Sigmoid colon (tissue), 6 donors: ENCODE measurements at regions not wholly inside any gene's neighbourhood (a gene's known extent, or its start where the extent isn't known, plus 50 kb on each side); places are given as distances from the start of the nearest gene placed in this dataset.

ENCODE experiments used
- DNase-seq: peaks from one replicate; pipeline ENCODE4 v3.0.0-alpha.2; 2019
- H3K27ac ChIP-seq, 4 donors: fragments of 200-600 bp; sonication (generic); one replicate each; pipeline ENCODE4 v1.5.1; 2016 to 2019; ENCODE audit warnings: mild to moderate bottlenecking in 1 of 4
- H3K27me3 ChIP-seq, 3 donors: fragments of 200-600 bp; sonication (generic); one replicate each; pipeline ENCODE4 v1.5.1; 2019; ENCODE audit warnings: mild to moderate bottlenecking in 1 of 3
- H3K36me3 ChIP-seq, 4 donors: fragments of 200-600 bp; sonication (generic); one replicate each; pipeline ENCODE4 v1.5.1; 2016 to 2019
- H3K4me1 ChIP-seq, 4 donors: fragments of 200-600 bp; sonication (generic); one replicate each; pipeline ENCODE4 v1.5.1; 2017 to 2019
- H3K4me3 ChIP-seq, 4 donors: fragments of 200-600 bp; sonication (generic); one replicate each; pipeline ENCODE4 v1.5.1; 2017 to 2019; ENCODE audit warnings: mild to moderate bottlenecking in 2 of 4, moderate library complexity in 1 of 4
- H3K9me3 ChIP-seq, 4 donors: fragments of 200-600 bp in 3 of 4; sonication (generic) in 3 of 4; one replicate each; pipeline versions ENCODE4 v1.5.1 to v1.6.1; 2013 to 2019
- CTCF ChIP-seq, 4 experiments: fragments of 450-650 bp in 3 of 4; fragments of 200-600 bp in 1 of 4; IDR thresholded peaks; one replicate each; pipeline ENCODE4 v1.5.1; 2016 to 2019; ENCODE audit warnings: antibody characterized with exemption in 4 of 4, mild to moderate bottlenecking in 3 of 4, moderate library complexity in 2 of 4
- EP300 ChIP-seq, 4 donors: sonication (generic); formaldehyde crosslinking; IDR thresholded peaks; one replicate each; pipeline ENCODE4 v1.6.1; 2017; ENCODE audit warnings: antibody characterized with exemption in 4 of 4
- POLR2A ChIP-seq, 2 donors: fragments of 450-650 bp; IDR thresholded peaks; one replicate each; pipeline ENCODE4 v1.6.1; 2016; ENCODE audit warnings: antibody characterized with exemption in 2 of 2, mild to moderate bottlenecking in 2 of 2, moderate library complexity in 2 of 2
- POLR2AphosphoS5 ChIP-seq, 4 donors: sonication (generic); formaldehyde crosslinking; IDR thresholded peaks; one replicate each; pipeline ENCODE4 v1.6.1; 2017; ENCODE audit warnings: antibody characterized with exemption in 4 of 4
- WGBS, 2 donors: extraction: QIAGEN DNeasy Blood & Tissue Kit; methylation state at CpG; one replicate each; pipeline ENCODE4 v1.1.7; 2013; 5-methylcytosine and 5-hydroxymethylcytosine counted together
- intact Hi-C: fragments of 100-400 bp; cut with DNase I; formaldehyde crosslinking; loops from one replicate; pipeline ENCODE4 v1.15.1; 2023
- donor health status: healthy with polysubstance abuse.
- donor health status: healthy.

- H3K27me3 ChIP-seq: no peaks in the 10 kb centered on the region
- H3K36me3 ChIP-seq: no peaks in the 10 kb centered on the region
- TF ChIP-seq POLR2A (IDR thresholded peaks at IDR 0.05) (no peak), POLR2AphosphoS5 (IDR thresholded peaks at IDR 0.05) (no peak), EP300 (IDR thresholded peaks at IDR 0.05) (no peak), CTCF (IDR thresholded peaks at IDR 0.05) (no peak)
- no peak overlapping the region for H3K27ac ChIP-seq
- no peaks in the 10 kb centered on the region for H3K4me1 ChIP-seq
- H3K4me3 ChIP-seq: no peak overlapping the region
- no peak for DNase-seq
- intact Hi-C loops: no loop called here
- no peaks in the 10 kb centered on the region for H3K9me3 ChIP-seq
Measured at GRCh38 chr4:33031328-33031727, 2311.2 kb downstream of the PCDH7 start.

- no peaks in the 10 kb centered on the region for H3K4me1 ChIP-seq
- no peak for DNase-seq
- no peaks in the 10 kb centered on the region for H3K36me3 ChIP-seq
- no peak overlapping the region for H3K4me3 ChIP-seq
- 68 to 70% methylated on average over 5 of the region's 5 CpGs for WGBS, 2 donors
- H3K27me3 ChIP-seq: no peaks in the 10 kb centered on the region
- no peak overlapping the region for H3K27ac ChIP-seq
- H3K9me3 ChIP-seq: no peaks in the 10 kb centered on the region
- TF ChIP-seq POLR2A (IDR thresholded peaks at IDR 0.05) (no peak), POLR2AphosphoS5 (IDR thresholded peaks at IDR 0.05) (no peak), EP300 (IDR thresholded peaks at IDR 0.05) (no peak), CTCF (IDR thresholded peaks at IDR 0.05) (no peak)
- intact Hi-C loops: no loop called here
Measured at GRCh38 chr4:33037464-33037863, 2317.3 kb downstream of the PCDH7 start.

- H3K36me3 ChIP-seq: no peaks in the 10 kb centered on the region
- no peak for TF ChIP-seq POLR2A (IDR thresholded peaks at IDR 0.05)
- TF ChIP-seq POLR2AphosphoS5 (IDR thresholded peaks at IDR 0.05): no peak
- no peak for TF ChIP-seq EP300 (IDR thresholded peaks at IDR 0.05)
- no peak for TF ChIP-seq CTCF (IDR thresholded peaks at IDR 0.05)
- DNase-seq: no peak
Measured at GRCh38 chr4:33045334-33045733, 2325.2 kb downstream of the PCDH7 start.

GRCh38 chr4:33052241-33052640 lies 2332.1 kb downstream of the PCDH7 start:
- DNase-seq: no peak
- Histone ChIP-seq H3K27me3 (no peaks in the 10 kb centered on the region), H3K4me1 (peaks cover 0 to 6% (median 0%) of the 10 kb centered on the region in 4 donors), H3K27ac (no peak overlapping the region), H3K4me3 (no peak overlapping the region), H3K36me3 (no peaks in the 10 kb centered on the region), H3K9me3 (no peaks in the 10 kb centered on the region)
- TF ChIP-seq POLR2AphosphoS5 (IDR thresholded peaks at IDR 0.05) (no peak), EP300 (IDR thresholded peaks at IDR 0.05) (no peak), CTCF (IDR thresholded peaks at IDR 0.05) (no peak), POLR2A (IDR thresholded peaks at IDR 0.05) (no peak)
- 79 to 89% methylated on average over 5 of the region's 5 CpGs for WGBS, 2 donors
- intact Hi-C loops: no loop called here

More at GRCh38 chr4:33045334-33045733, 2325.2 kb downstream of the PCDH7 start:
- Histone ChIP-seq H3K9me3 (no peaks in the 10 kb centered on the region), H3K27me3 (no peaks in the 10 kb centered on the region), H3K27ac (no peak overlapping the region), H3K4me1 (no peaks in the 10 kb centered on the region), H3K4me3 (no peak overlapping the region)
- intact Hi-C loops: no loop called here
- WGBS, 2 donors: 94 to 96% methylated on average over 1 of the region's 1 CpG

- Histone ChIP-seq H3K9me3 (no peaks in the 10 kb centered on the region), H3K27me3 (no peaks in the 10 kb centered on the region), H3K36me3 (no peaks in the 10 kb centered on the region), H3K4me3 (no peak overlapping the region), H3K4me1 (peaks cover 0 to 6% (median 0%) of the 10 kb centered on the region in 4 donors), H3K27ac (no peak overlapping the region)
- intact Hi-C loops: no loop called here
- TF ChIP-seq POLR2A (IDR thresholded peaks at IDR 0.05) (no peak), POLR2AphosphoS5 (IDR thresholded peaks at IDR 0.05) (no peak), EP300 (IDR thresholded peaks at IDR 0.05) (no peak), CTCF (IDR thresholded peaks at IDR 0.05) (no peak)
- no peak for DNase-seq
Measured at GRCh38 chr4:33054161-33054560, 2334.0 kb downstream of the PCDH7 start.
